Activated T-helper 2 cell treated with anti-CD3 and anti-CD28 coated beads, Interferon-gamma antibody, Interleukin-2, Interleukin-4, amounts not matched to agents 10 μg/mL and 5 μg/mL and 100 μg/mL, durations not matched to agents 14 hours and 24 hours and 36 hours (primary cell): ENCODE measurements at regions not wholly inside any gene's neighbourhood (a gene's known extent, or its start where the extent isn't known, plus 50 kb on each side); places are given as distances from the start of the nearest gene placed in this dataset.
A peak's percentile ranks its signal among the peaks of the same experiment; 100 is the strongest.

Source experiments
- DNase-seq: peaks from one replicate; pipeline ENCODE4 v3.0.0; 2021; ENCODE audit warnings: low spot score
- H3K27ac Mint-ChIP-seq: one replicate; pipeline ENCODE4 v1.8.0; 2021; ENCODE audit warnings: mixed read lengths
- H3K27me3 Mint-ChIP-seq: one replicate; pipeline ENCODE4 v1.8.0; 2021; ENCODE audit warnings: low read depth, mixed read lengths
- H3K36me3 Mint-ChIP-seq: one replicate; pipeline ENCODE4 v1.8.0; 2021; ENCODE audit warnings: low read depth, mixed read lengths
- H3K4me1 Mint-ChIP-seq: one replicate; pipeline ENCODE4 v1.8.0; 2021; ENCODE audit warnings: low read depth, mixed read lengths
- H3K4me3 Mint-ChIP-seq: one replicate; pipeline ENCODE4 v1.8.0; 2021; ENCODE audit warnings: low read depth, mild to moderate bottlenecking, moderate library complexity, mixed read lengths
- H3K9me3 Mint-ChIP-seq: one replicate; pipeline ENCODE4 v1.8.0; 2021; ENCODE audit warnings: mixed read lengths
- intact Hi-C: fragments of 100-400 bp; cut with micrococcal nuclease; formaldehyde crosslinking; loops from one replicate; pipeline ENCODE4 v1.15.1; 2023

DNA sequence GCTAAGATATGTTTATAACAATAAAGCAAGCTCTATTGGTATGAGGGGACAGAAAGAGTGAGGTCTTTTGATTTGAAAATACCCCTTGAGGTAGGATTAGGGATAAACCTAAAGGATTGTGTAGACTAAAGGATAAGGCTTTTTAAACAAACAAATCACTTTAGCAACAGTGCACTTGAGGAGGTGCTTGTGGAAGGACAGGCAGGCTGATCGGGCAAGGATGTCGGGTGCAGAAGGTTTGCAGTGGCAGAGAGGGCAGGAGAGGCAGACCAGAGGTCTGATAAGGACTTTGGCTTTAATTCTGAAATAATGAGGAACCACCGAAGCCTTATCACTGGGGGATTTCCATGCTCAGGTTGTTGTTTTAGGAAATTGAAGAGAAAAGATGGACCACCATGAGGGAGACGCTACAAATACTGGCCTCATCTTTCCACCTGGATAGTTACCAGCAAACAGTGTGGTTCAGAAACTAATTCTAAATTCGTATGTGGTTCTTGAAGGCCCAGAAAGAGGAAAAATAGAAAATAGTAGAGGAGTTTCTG, 119.5 kb upstream of the KLF6 start:
- DNase-seq = no peak
- H3K27ac Mint-ChIP-seq = no peak overlapping the region
- intact Hi-C loops = no loop called here
- H3K4me1 Mint-ChIP-seq = peaks cover 26% of the 10 kb centered on the region
- H3K9me3 Mint-ChIP-seq = no peaks in the 10 kb centered on the region
- H3K27me3 Mint-ChIP-seq = no peaks in the 10 kb centered on the region
- H3K36me3 Mint-ChIP-seq = no peaks in the 10 kb centered on the region
- H3K4me3 Mint-ChIP-seq = no peak overlapping the region

DNA sequence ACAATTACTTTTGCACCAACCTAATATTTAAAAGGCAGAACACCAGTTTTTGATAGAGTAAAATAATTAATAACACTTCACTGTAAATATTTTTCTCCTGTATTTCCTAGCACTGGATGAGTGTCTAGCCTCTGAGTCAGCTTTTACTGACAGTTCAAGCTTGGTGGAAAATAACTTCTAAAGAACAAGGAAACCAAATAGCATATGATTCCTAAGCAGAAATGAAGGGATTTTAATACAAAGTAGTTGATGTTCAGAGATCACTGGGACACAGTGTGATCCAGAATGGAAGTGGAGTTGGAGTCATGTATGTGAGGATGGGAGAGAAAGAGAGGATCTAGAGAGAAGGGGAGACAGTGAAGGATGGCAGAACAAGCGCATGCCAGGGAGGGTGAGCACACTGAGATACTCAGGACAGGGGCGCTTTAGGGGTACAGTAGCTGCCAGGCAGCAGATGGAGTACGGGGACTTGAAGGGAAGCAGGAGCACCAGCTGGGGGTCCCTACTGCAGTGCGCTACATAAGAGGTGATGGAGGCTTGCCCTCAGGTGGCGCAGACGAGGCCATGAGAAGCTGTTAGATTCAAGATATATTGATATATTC, 117.9 kb upstream of the KLF6 start:
- DNase-seq = no peak
- Mint-ChIP-seq H3K36me3 (no peaks in the 10 kb centered on the region), H3K27me3 (no peaks in the 10 kb centered on the region), H3K9me3 (no peaks in the 10 kb centered on the region), H3K4me1 (peaks cover 29% of the 10 kb centered on the region), H3K27ac (peak overlapping the region; percentile 77), H3K4me3 (no peak overlapping the region)
- intact Hi-C loops = no loop called here

DNA sequence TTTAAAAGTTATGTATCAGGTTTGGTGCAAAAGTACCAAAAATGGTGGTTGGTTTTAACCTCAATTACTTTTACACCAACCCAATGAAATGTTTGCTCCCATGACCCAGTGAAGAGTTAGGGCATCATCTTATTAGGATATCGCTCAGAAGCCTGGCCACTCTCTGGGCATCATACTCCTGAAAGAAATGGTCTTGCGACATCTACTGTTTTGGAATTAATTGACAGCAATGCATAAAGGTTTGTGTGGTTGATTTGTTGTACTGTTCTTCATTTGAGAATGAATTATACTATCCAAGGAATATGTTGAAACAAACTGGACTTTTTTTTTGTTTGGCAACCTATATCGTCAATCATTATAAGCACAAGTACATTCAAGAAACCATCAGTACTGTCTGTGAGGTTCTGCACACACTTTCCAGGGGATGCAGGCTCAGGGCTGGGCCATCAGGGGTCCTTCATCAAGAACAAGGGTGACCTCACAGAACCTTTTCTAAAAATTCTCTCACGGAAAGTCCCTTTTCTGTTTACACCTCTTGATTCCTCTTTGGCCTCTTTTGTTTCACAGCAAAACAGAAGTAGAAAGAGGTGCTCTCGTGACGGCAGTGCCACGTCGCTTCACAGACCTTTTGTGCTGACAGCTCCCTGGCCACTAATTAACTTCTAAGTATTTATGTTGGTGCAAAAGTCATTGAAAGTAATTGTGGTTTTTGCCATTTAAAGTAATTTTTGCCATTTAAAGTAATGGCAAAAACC, 117.2 kb upstream of the KLF6 start:
- DNase-seq = no peak
- Mint-ChIP-seq H3K4me1 (peaks cover 29% of the 10 kb centered on the region), H3K36me3 (no peaks in the 10 kb centered on the region), H3K9me3 (no peaks in the 10 kb centered on the region), H3K27ac (peak overlapping the region; percentile 38), H3K4me3 (no peak overlapping the region), H3K27me3 (no peaks in the 10 kb centered on the region)
- intact Hi-C loops = no loop called here

GRCh38 chr10:3901370-3901769, 116.4 kb upstream of the KLF6 start:
- no peak overlapping the region for H3K4me3 Mint-ChIP-seq
- H3K27me3 Mint-ChIP-seq = no peaks in the 10 kb centered on the region
- H3K9me3 Mint-ChIP-seq = no peaks in the 10 kb centered on the region
- peaks cover 30% of the 10 kb centered on the region for H3K4me1 Mint-ChIP-seq
- intact Hi-C loops = no loop called here
- peak overlapping the region; percentile 49 for H3K27ac Mint-ChIP-seq
- H3K36me3 Mint-ChIP-seq = no peaks in the 10 kb centered on the region
- DNase-seq = no peak

DNA sequence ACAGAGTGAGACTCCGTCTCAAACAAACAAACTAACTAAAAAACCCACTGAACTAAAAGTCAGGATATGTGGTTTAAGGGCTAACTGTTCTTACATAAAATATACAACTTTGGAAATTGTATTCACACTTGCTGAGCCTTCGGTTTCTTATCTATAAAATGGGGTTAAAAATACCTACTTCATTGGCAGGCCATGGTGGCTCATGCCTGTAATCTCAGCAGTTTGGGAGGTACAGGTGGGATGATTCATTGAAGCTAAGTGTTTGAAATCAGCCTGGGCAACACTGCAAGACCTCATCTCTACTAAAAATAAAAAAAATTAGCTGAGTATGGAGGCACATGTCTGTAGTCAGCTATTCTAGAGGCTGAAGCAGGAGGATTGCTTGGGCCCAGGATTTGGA, 115.4 kb upstream of the KLF6 start:
- no peak overlapping the region for H3K27ac Mint-ChIP-seq
- H3K9me3 Mint-ChIP-seq = no peaks in the 10 kb centered on the region
- H3K4me1 Mint-ChIP-seq = peaks cover 30% of the 10 kb centered on the region
- no peak overlapping the region for H3K4me3 Mint-ChIP-seq
- no peaks in the 10 kb centered on the region for H3K27me3 Mint-ChIP-seq
- no peaks in the 10 kb centered on the region for H3K36me3 Mint-ChIP-seq
- intact Hi-C loops = no loop called here
- DNase-seq = no peak

DNA sequence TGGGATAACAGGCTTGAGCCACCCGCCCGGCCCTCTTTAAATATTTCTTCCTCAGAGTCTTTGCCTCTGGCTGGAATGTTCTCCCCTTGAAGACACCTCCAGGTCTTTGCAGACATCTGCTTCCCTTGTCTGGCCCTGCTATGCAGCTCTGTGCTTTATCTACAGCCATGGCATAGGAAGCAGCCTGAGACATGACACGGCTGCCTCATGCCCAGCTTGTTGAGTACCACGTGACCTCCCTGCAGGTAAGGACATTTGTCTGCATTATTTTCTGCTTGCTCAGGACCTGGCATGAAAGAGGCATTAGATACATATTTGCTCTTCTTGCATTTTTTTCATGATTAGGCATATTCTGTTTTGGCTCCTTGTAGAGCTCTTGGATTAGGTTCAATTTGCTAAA, 113.8 kb upstream of the KLF6 start:
- DNase-seq = no peak
- intact Hi-C loops = loop anchor here (10.0 kb wide), 1 partner anchor 136 kb away; no protein-coding TSS in a partner anchor
- Mint-ChIP-seq H3K27ac (no peak overlapping the region), H3K9me3 (no peaks in the 10 kb centered on the region), H3K4me1 (peaks cover 44% of the 10 kb centered on the region), H3K4me3 (no peak overlapping the region), H3K36me3 (no peaks in the 10 kb centered on the region), H3K27me3 (no peaks in the 10 kb centered on the region)

DNA sequence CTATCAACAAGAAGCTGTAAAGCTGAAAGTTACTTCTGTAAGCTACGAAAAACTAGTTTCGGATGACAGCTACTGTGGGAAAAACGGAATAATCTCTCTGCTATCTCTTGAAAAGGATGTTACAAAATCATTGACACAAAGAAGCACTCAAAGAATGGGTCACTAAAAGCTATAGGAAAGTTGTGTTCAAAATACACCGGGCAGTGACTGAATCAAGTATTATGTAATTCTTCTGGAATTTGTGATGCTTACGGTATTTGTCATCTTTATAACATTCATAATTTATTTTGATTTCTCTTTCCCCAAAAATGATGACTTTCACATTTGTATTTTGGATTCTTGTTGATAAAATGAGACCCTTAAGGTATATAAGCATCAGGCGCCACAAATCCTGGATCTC, 112.1 kb upstream of the KLF6 start:
- no peak for DNase-seq
- Mint-ChIP-seq H3K9me3 (no peaks in the 10 kb centered on the region), H3K36me3 (no peaks in the 10 kb centered on the region), H3K27me3 (no peaks in the 10 kb centered on the region), H3K27ac (no peak overlapping the region), H3K4me1 (peaks cover 48% of the 10 kb centered on the region), H3K4me3 (no peak overlapping the region)
- intact Hi-C loops = loop anchor here (10.0 kb wide), 1 partner anchor 138 kb away; no protein-coding TSS in a partner anchor

DNA sequence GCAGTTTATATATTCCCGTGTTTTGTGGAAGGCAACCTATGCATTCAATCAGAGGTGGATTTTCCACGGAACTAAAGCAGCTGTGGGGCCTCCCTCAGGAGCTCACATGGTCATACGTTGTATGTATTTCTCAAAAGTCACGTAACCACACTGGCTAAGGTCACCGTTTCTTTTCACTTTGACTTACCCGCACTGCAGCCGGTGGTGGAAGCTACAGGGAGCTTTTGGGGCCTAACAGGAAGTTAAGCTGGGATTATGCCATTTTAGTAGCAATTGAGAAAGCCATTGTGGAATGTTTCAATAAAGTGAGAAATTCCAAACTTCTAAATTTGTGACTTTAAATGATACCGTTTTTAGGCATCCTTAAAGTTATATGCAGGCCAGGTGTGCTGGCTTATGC, 111.2 kb upstream of the KLF6 start:
- Mint-ChIP-seq H3K4me3 (no peak overlapping the region), H3K4me1 (peaks cover 47% of the 10 kb centered on the region), H3K36me3 (no peaks in the 10 kb centered on the region), H3K9me3 (no peaks in the 10 kb centered on the region), H3K27me3 (no peaks in the 10 kb centered on the region), H3K27ac (no peak overlapping the region)
- DNase-seq = no peak
- intact Hi-C loops = loop anchor here (10.0 kb wide), 1 partner anchor 139 kb away; no protein-coding TSS in a partner anchor

GRCh38 chr10:3895045-3895631, 110.1 kb upstream of the KLF6 start:
- Mint-ChIP-seq H3K27ac (peak overlapping the region; percentile 59), H3K9me3 (no peaks in the 10 kb centered on the region), H3K36me3 (no peaks in the 10 kb centered on the region), H3K4me1 (peaks cover 43% of the 10 kb centered on the region), H3K27me3 (no peaks in the 10 kb centered on the region), H3K4me3 (no peak overlapping the region)
- no peak for DNase-seq
- intact Hi-C loops = loop anchor here (10.0 kb wide), 1 partner anchor 140 kb away; no protein-coding TSS in a partner anchor

GRCh38 chr10:3893901-3894563, 109.0 kb upstream of the KLF6 start:
- H3K4me3 Mint-ChIP-seq = no peak overlapping the region
- H3K27me3 Mint-ChIP-seq = no peaks in the 10 kb centered on the region
- DNase-seq = no peak
- intact Hi-C loops = loop anchor here (2.0 to 10.0 kb wide), 2 partner anchors 41 to 141 kb away; no protein-coding TSS in a partner anchor
- H3K36me3 Mint-ChIP-seq = no peaks in the 10 kb centered on the region
- peaks cover 47% of the 10 kb centered on the region for H3K4me1 Mint-ChIP-seq
- peak overlapping the region; percentile 49 for H3K27ac Mint-ChIP-seq
- no peaks in the 10 kb centered on the region for H3K9me3 Mint-ChIP-seq

DNA sequence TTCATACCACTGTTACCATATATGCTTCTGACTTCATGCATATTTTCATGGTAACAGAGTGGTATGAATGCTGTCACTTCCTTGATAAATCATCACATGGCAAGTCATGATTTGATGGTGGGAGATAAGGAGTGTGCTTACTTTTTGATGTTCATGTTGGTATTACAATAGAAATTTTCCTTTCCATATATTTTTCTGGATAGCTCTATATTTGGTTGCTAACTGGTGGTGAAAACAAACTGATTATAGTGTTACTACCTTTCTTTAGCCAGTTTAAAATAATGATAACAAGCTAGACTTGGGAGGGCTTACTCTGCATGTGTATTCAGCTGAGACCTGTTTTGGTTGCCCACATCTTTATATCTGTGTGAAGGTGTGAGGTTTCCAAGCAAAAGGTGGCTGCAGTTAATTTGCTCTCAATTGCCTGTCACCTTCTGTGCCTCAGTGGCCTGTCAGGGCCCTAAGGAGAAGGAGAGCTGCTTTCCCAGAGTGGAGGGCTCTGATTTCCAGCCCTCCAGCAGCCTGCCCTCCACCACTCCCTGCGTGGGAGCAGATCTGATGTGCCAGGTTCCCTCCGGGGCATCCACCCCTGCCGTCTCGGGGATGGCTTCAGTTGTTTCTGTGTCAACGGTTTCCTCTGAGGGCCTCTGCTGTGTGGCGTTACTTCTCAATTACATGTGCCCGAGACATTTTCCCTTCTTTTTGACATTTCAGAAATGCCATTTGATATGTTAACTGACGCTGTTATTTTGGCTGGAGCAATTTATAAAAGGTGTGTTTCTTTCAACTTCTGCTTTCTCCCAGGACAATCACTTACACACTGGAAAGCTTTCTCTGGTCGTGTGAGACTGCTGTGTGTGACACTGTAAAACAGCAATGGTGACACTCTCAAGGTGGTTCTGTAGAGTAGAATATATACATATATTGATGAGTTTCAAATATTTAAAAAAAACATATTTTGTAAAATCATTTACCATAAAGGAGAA, 107.7 kb upstream of the KLF6 start:
- no peaks in the 10 kb centered on the region for H3K27me3 Mint-ChIP-seq
- intact Hi-C loops = loop anchor here (2.0 to 10.0 kb wide), 2 partner anchors 42 to 142 kb away; no protein-coding TSS in a partner anchor
- H3K27ac Mint-ChIP-seq = peak overlapping the region; percentile 80
- H3K4me3 Mint-ChIP-seq = no peak overlapping the region
- peaks cover 53% of the 10 kb centered on the region for H3K4me1 Mint-ChIP-seq
- H3K9me3 Mint-ChIP-seq = no peaks in the 10 kb centered on the region
- no peak for DNase-seq
- H3K36me3 Mint-ChIP-seq = no peaks in the 10 kb centered on the region

DNA sequence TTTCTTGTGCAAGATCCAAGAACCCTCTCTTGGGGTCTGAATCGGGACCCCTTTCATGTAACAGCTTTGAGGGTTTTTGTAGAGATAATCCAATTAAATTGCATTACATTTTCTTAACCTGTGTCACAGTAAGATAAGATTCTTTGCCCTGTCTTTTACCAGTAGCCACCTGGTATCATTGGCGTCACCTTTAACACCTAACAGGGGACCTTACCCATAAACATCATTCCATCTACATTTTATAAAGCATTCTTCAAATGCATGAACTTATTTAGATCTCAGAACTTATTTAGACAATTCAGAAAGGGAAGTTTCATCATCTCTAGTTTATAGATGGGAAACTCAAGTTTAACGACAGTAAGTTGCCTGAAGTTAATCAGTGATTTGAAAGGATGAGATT, 106.4 kb upstream of the KLF6 start:
- Mint-ChIP-seq H3K4me1 (peaks cover 61% of the 10 kb centered on the region), H3K4me3 (no peak overlapping the region), H3K27ac (no peak overlapping the region), H3K27me3 (no peaks in the 10 kb centered on the region), H3K9me3 (no peaks in the 10 kb centered on the region), H3K36me3 (no peaks in the 10 kb centered on the region)
- DNase-seq = no peak
- intact Hi-C loops = loop anchor here (10.0 kb wide), 1 partner anchor 143 kb away; no protein-coding TSS in a partner anchor
